ENCODE measurements at regions not wholly inside any gene's neighbourhood (a gene's known extent, or its start where the extent isn't known, plus 50 kb on each side); places are given as distances from the start of the nearest gene placed in this dataset.

- intact Hi-C loops (cut with micrococcal nuclease): no loop called here
- ChIA-PET POLR2A (no interaction called here), CTCF (no interaction called here)
- Mint-ChIP-seq H3K4me3 (no peak overlapping the region), H3K4me1 (no peaks in the 10 kb centered on the region), H3K27ac (no peak overlapping the region), H3K36me3 (ENCODE audit: low read depth) (no peaks in the 10 kb centered on the region), H3K27me3 (no peaks in the 10 kb centered on the region), H3K9me3 (peaks cover 7% of the 10 kb centered on the region)
- DNase-seq (no peak), ATAC-seq (ENCODE audit: low read depth) (no peak)
- TF ChIP-seq, protein P1, sequence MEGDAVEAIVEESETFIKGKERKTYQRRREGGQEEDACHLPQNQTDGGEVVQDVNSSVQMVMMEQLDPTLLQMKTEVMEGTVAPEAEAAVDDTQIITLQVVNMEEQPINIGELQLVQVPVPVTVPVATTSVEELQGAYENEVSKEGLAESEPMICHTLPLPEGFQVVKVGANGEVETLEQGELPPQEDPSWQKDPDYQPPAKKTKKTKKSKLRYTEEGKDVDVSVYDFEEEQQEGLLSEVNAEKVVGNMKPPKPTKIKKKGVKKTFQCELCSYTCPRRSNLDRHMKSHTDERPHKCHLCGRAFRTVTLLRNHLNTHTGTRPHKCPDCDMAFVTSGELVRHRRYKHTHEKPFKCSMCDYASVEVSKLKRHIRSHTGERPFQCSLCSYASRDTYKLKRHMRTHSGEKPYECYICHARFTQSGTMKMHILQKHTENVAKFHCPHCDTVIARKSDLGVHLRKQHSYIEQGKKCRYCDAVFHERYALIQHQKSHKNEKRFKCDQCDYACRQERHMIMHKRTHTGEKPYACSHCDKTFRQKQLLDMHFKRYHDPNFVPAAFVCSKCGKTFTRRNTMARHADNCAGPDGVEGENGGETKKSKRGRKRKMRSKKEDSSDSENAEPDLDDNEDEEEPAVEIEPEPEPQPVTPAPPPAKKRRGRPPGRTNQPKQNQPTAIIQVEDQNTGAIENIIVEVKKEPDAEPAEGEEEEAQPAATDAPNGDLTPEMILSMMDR (IDR thresholded peaks at IDR 0.05): no peak
Observed at GRCh38 chr5:105640328-105640727, 2030.4 kb downstream of the EFNA5 start.

GRCh38 chr5:105639511-105639910 is 2031.2 kb downstream of the EFNA5 start:
- ATAC-seq (ENCODE audit: low read depth) (no peak), DNase-seq (no peak)
- Mint-ChIP-seq H3K27ac (no peak overlapping the region), H3K4me3 (no peak overlapping the region), H3K9me3 (peaks cover 6% of the 10 kb centered on the region), H3K4me1 (no peaks in the 10 kb centered on the region), H3K27me3 (no peaks in the 10 kb centered on the region), H3K36me3 (ENCODE audit: low read depth) (no peaks in the 10 kb centered on the region)
- TF ChIP-seq, protein P1 (IDR thresholded peaks at IDR 0.05): no peak
- CTCF ChIA-PET: no interaction called here
- intact Hi-C loops (cut with micrococcal nuclease): no loop called here
- POLR2A ChIA-PET: no interaction called here

DNA sequence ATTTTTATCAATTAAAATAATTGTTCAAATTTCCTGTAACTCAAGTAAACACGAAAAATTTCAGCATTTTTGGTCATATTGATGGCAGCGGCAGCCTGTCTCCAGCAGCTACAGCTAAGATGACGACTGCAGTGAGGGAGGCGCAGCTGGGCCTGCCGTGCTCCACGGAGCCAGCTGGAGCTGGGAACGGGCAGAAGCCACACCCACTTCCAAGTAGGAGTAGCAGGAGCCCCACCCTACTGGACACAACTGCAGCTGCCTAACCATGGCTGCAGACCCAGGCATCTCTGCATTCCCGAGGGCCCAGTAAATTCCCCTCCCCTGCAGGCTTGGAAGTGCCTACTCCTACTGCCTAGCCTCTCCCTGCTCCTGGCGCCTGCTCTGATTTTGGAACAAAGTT is 2031.7 kb downstream of the EFNA5 start:
- Mint-ChIP-seq H3K9me3 (peaks cover 6% of the 10 kb centered on the region), H3K27ac (no peak overlapping the region), H3K27me3 (no peaks in the 10 kb centered on the region), H3K4me1 (no peaks in the 10 kb centered on the region), H3K36me3 (ENCODE audit: low read depth) (no peaks in the 10 kb centered on the region), H3K4me3 (no peak overlapping the region)
- ATAC-seq (ENCODE audit: low read depth) (no peak), DNase-seq (no peak)
- intact Hi-C loops (cut with micrococcal nuclease): no loop called here
- CTCF ChIA-PET: no interaction called here
- TF ChIP-seq, protein P1 (IDR thresholded peaks at IDR 0.05): no peak
- POLR2A ChIA-PET: no interaction called here

GRCh38 chr5:105638437-105638836 is 2032.3 kb downstream of the EFNA5 start:
- TF ChIP-seq, protein P1 (IDR thresholded peaks at IDR 0.05): no peak
- Mint-ChIP-seq H3K4me1 (no peaks in the 10 kb centered on the region), H3K27me3 (no peaks in the 10 kb centered on the region), H3K4me3 (no peak overlapping the region), H3K9me3 (peaks cover 6% of the 10 kb centered on the region), H3K36me3 (ENCODE audit: low read depth) (no peaks in the 10 kb centered on the region), H3K27ac (no peak overlapping the region)
- no peak for ATAC-seq (ENCODE audit: low read depth)
- POLR2A ChIA-PET: no interaction called here
- intact Hi-C loops (cut with micrococcal nuclease): no loop called here
- CTCF ChIA-PET: no interaction called here
- DNase-seq: no peak

GRCh38 chr5:105632043-105632442 is 2038.7 kb downstream of the EFNA5 start:
- Mint-ChIP-seq H3K4me3 (no peak overlapping the region), H3K27me3 (no peaks in the 10 kb centered on the region), H3K9me3 (peaks cover 10% of the 10 kb centered on the region), H3K36me3 (ENCODE audit: low read depth) (no peaks in the 10 kb centered on the region), H3K27ac (no peak overlapping the region), H3K4me1 (no peaks in the 10 kb centered on the region)
- TF ChIP-seq, protein P1 (IDR thresholded peaks at IDR 0.05): no peak
- no peak for DNase-seq
- no peak for ATAC-seq (ENCODE audit: low read depth)
- CTCF ChIA-PET: no interaction called here
- intact Hi-C loops (cut with micrococcal nuclease): no loop called here
- POLR2A ChIA-PET: no interaction called here

Measured in activated B cell treated with CpG ODN at 0.5 μM for 24 hours (primary cell).